Inflammatory macrophage (primary cell): ENCODE measurements at regions not wholly inside any gene's neighbourhood (a gene's known extent, or its start where the extent isn't known, plus 50 kb on each side); places are given as distances from the start of the nearest gene placed in this dataset.

Source experiments
- DNase-seq, 2 donors: peaks; one replicate each; pipeline ENCODE4 v3.0.0-alpha.2; 2020 to 2022

GRCh38 chr14:71290301-71290700 lies 383.0 kb downstream of the PCNX1 start:
- DNase-seq, result no peak

- peak; percentile 85 to 91 for DNase-seq
Measured at GRCh38 chr14:71290960-71291466, 383.8 kb downstream of the PCNX1 start.

- no peak for DNase-seq
Measured at GRCh38 chr14:71296184-71296583, 388.9 kb downstream of the PCNX1 start.

GRCh38 chr14:71300566-71301330 lies 393.5 kb downstream of the PCNX1 start:
- DNase-seq, result no peak

GRCh38 chr14:71301611-71302010 lies 394.4 kb downstream of the PCNX1 start:
- peak in 1 of 2 donors; percentile 12 for DNase-seq

- no peak for DNase-seq
Measured at GRCh38 chr14:71304690-71305089, 397.4 kb downstream of the PCNX1 start.

- no peak for DNase-seq
Measured at GRCh38 chr14:71308671-71309070, 401.4 kb downstream of the PCNX1 start.

GRCh38 chr14:71309756-71310155 lies 402.5 kb downstream of the PCNX1 start:
- peak in 1 of 2 donors; percentile 8 for DNase-seq

GRCh38 chr14:71311061-71311460 lies 403.8 kb downstream of the PCNX1 start:
- no peak for DNase-seq

- no peak for DNase-seq
Measured at GRCh38 chr14:71314717-71315116, 407.5 kb downstream of the PCNX1 start.

GRCh38 chr14:71317385-71318096 lies 410.3 kb downstream of the PCNX1 start:
- no peak for DNase-seq

GRCh38 chr14:71318097-71318459 lies 410.8 kb downstream of the PCNX1 start:
- no peak for DNase-seq

- DNase-seq, result no peak
Measured at GRCh38 chr14:71319666-71320065, 412.4 kb downstream of the PCNX1 start.

- DNase-seq, result peak; percentile 98 to 99
Measured at GRCh38 chr14:71320107-71320733, 413.0 kb downstream of the PCNX1 start, which contains the start of gene SIPA1L1. SIPA1L1 (plus strand) TSS chr14:71320476.

GRCh38 chr14:71320734-71321573 lies 413.7 kb downstream of the PCNX1 start:
- peak; percentile 55 to 72 for DNase-seq

- DNase-seq, result peak; percentile 18 to 26
Measured at GRCh38 chr14:71321574-71322315, 414.5 kb downstream of the PCNX1 start.

- peak; percentile 53 to 58 for DNase-seq
Measured at GRCh38 chr14:71322655-71323250, 415.5 kb downstream of the PCNX1 start.

GRCh38 chr14:71324767-71325272 lies 417.6 kb downstream of the PCNX1 start:
- DNase-seq, result peak; percentile 52 to 63

- no peak for DNase-seq
Measured at GRCh38 chr14:71327691-71328090, 420.4 kb downstream of the PCNX1 start.

- DNase-seq, result peak; percentile 44 to 48
Measured at GRCh38 chr14:71328183-71328582, 420.9 kb downstream of the PCNX1 start.

- no peak for DNase-seq
Measured at GRCh38 chr14:71328954-71329353, 421.7 kb downstream of the PCNX1 start.
